RWPE2 (cell line): ENCODE measurements at regions not wholly inside any gene's neighbourhood (a gene's known extent, or its start where the extent isn't known, plus 50 kb on each side); places are given as distances from the start of the nearest gene placed in this dataset.

Source experiments
- ATAC-seq: fragments of 200-7000 bp; cut with Tn5 transposase; 3 replicates; pipeline ENCODE4 v1.9.1; 2021; ENCODE audit warnings: low read depth
- DNase-seq: peaks from one replicate; pipeline ENCODE4 v3.0.0-alpha.2; 2020; ENCODE audit warnings: low spot score
- H3K27ac ChIP-seq: fragments of 450-650 bp; 2 replicates; pipeline ENCODE4 v1.5.1; 2017; ENCODE audit warnings: mild to moderate bottlenecking; ENCODE audit not compliant: poor library complexity, severe bottlenecking
- H3K27me3 ChIP-seq: fragments of 250-450 bp; sonication (Bioruptor Pico); 2 replicates; pipeline ENCODE4 v1.5.1; 2021; ENCODE audit warnings: mild to moderate bottlenecking, moderate library complexity; ENCODE audit not compliant: insufficient read depth, poor library complexity, severe bottlenecking
- H3K36me3 ChIP-seq: fragments of 250-450 bp; sonication (Bioruptor Pico); 2 replicates; pipeline ENCODE4 v1.5.1; 2020; ENCODE audit warnings: low read depth, mild to moderate bottlenecking, moderate library complexity
- H3K4me1 ChIP-seq: fragments of 250-450 bp; sonication (Bioruptor Pico); 2 replicates; pipeline ENCODE4 v1.5.1; 2021; ENCODE audit warnings: mild to moderate bottlenecking, moderate library complexity; ENCODE audit not compliant: insufficient read depth, poor library complexity, severe bottlenecking
- H3K4me3 ChIP-seq: fragments of 250-450 bp; sonication (Bioruptor Pico); 2 replicates; pipeline ENCODE4 v1.5.1; 2021; ENCODE audit warnings: mild to moderate bottlenecking, moderate library complexity; ENCODE audit not compliant: severe bottlenecking
- H3K9me3 ChIP-seq: fragments of 250-450 bp; sonication (Bioruptor Pico); 2 replicates; pipeline ENCODE4 v1.5.1; 2021; ENCODE audit warnings: mild to moderate bottlenecking, moderate library complexity; ENCODE audit not compliant: severe bottlenecking
- CTCF ChIP-seq: fragments of 450-650 bp; IDR thresholded peaks from one replicate; pipeline ENCODE4 v1.5.1; 2017; ENCODE audit warnings: mild to moderate bottlenecking, moderate library complexity; ENCODE audit not compliant: poor library complexity, severe bottlenecking

DNA sequence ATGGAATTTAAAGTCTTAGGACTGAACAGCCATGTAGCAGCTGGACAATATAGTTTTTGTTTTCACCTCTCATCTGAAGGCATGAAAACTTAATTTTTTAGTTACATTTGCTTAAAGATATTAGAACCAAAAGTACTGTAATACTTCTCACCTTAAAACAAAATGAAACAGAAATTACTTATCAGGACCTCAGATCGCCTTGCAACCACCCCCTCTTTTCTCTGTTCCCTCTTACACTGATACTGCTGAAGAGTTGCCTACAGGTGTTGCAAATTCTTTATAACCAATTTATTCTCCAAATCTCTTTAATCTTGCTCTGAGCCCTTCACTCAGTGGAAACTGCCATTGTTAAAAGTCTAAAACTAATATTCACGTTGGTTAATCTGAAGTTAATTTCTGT is 145.0 kb downstream of the SPCS3 start:
- Histone ChIP-seq H3K27me3 (no peaks in the 10 kb centered on the region), H3K27ac (no peak overlapping the region), H3K36me3 (no peaks in the 10 kb centered on the region), H3K4me3 (no peak overlapping the region), H3K4me1 (no peaks in the 10 kb centered on the region), H3K9me3 (no peaks in the 10 kb centered on the region)
- DNase-seq (no peak), ATAC-seq (no peak)
- no peak for TF ChIP-seq CTCF

- no peak for TF ChIP-seq CTCF
Observed at GRCh38 chr4:176467001-176467400, 147.2 kb downstream of the SPCS3 start.

DNA sequence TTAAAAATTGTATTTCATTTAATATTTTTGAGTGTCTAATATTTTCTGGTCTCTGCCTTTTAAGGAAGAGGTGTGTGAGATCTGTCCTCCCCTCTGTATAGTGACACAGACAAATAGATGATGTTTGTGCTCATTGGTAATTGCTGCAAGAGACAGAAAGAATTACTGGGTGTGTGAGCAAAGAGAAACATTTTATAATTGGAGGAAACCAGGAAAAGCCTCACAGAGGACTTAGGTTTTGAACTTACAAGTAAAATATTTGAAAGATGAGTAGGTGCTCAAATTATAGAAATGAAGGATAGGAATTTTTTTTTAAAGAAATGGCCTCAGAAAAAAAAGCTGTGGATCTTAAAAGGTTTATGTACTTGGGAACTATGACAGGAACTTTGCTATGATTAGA is 149.8 kb downstream of the SPCS3 start:
- no peaks in the 10 kb centered on the region for H3K27me3 ChIP-seq

More at GRCh38 chr4:176467001-176467400, 147.2 kb downstream of the SPCS3 start:
- no peaks in the 10 kb centered on the region for H3K36me3 ChIP-seq
- no peak overlapping the region for H3K4me3 ChIP-seq
- no peak for ATAC-seq
- H3K4me1 ChIP-seq, result no peaks in the 10 kb centered on the region
- H3K27me3 ChIP-seq, result no peaks in the 10 kb centered on the region
- DNase-seq, result no peak
- no peaks in the 10 kb centered on the region for H3K9me3 ChIP-seq
- no peak overlapping the region for H3K27ac ChIP-seq

GRCh38 chr4:176470671-176471070 is 150.9 kb downstream of the SPCS3 start:
- no peak for TF ChIP-seq CTCF
- Histone ChIP-seq H3K27me3 (no peaks in the 10 kb centered on the region), H3K4me1 (no peaks in the 10 kb centered on the region), H3K36me3 (no peaks in the 10 kb centered on the region), H3K4me3 (no peak overlapping the region), H3K9me3 (no peaks in the 10 kb centered on the region), H3K27ac (no peak overlapping the region)
- no peak for DNase-seq
- ATAC-seq, result no peak

More for the DNA sequence above, 149.8 kb downstream of the SPCS3 start:
- Histone ChIP-seq H3K4me3 (no peak overlapping the region), H3K27ac (no peak overlapping the region), H3K36me3 (no peaks in the 10 kb centered on the region), H3K9me3 (no peaks in the 10 kb centered on the region), H3K4me1 (no peaks in the 10 kb centered on the region)
- ATAC-seq (no peak), DNase-seq (no peak)
- TF ChIP-seq CTCF, result no peak

- Histone ChIP-seq H3K4me3 (no peak overlapping the region), H3K36me3 (no peaks in the 10 kb centered on the region), H3K27me3 (no peaks in the 10 kb centered on the region), H3K27ac (no peak overlapping the region), H3K4me1 (no peaks in the 10 kb centered on the region), H3K9me3 (no peaks in the 10 kb centered on the region)
- ATAC-seq (no peak), DNase-seq (no peak)
- no peak for TF ChIP-seq CTCF
Observed at GRCh38 chr4:176475067-176475466, 155.3 kb downstream of the SPCS3 start.
